IMR-90 (cell line): ENCODE measurements at regions not wholly inside any gene's neighbourhood (a gene's known extent, or its start where the extent isn't known, plus 50 kb on each side); places are given as distances from the start of the nearest gene placed in this dataset.

ENCODE experiments used
- ATAC-seq: fragments of 200-7000 bp; cut with Tn5 transposase; 2 replicates; pipeline ENCODE4 v1.9.1; 2020; ENCODE audit warnings: low read depth, mild to moderate bottlenecking, moderate library complexity
- BruUV-seq: library from RNA; stranded (reverse); fragments of 400-500 nt; replicated peaks from 2 replicates; lab custom pipeline; 2021; lab: Mats Ljungman, UMichigan
- CTCF ChIA-PET: fragments of 300-600 bp; formaldehyde crosslinking; extraction: SDS; loops from one replicate; lab custom pipeline; 2021; ENCODE audit warnings: antibody characterized with exemption; lab: Yijun Ruan, JAX
- POLR2A ChIA-PET: fragments of 300-600 bp; sonication (Branson Sonifier 250); formaldehyde crosslinking; loops from one replicate; lab custom pipeline; 2022; ENCODE audit warnings: antibody characterized with exemption; ENCODE audit not compliant: unreplicated experiment; lab: Charles Lee
- DNase-seq: peaks from one replicate; pipeline ENCODE4 v3.0.0; 2013
- H2AFZ ChIP-seq: replicated peaks from 2 replicates; pipeline ENCODE3; 2013; ENCODE audit warnings: low read length, mild to moderate bottlenecking; ENCODE audit not compliant: poor library complexity
- H2AK5ac ChIP-seq: 2 replicates; pipeline ENCODE4 v1.6.1; 2013; ENCODE audit warnings: low read depth, low read length, inconsistent platforms
- H2AK9ac ChIP-seq: replicated peaks from 2 replicates; pipeline ENCODE3; 2013; ENCODE audit warnings: mild to moderate bottlenecking, low read depth, low read length, moderate library complexity; ENCODE audit not compliant: poor library complexity
- H2BK120ac ChIP-seq: 2 replicates; pipeline ENCODE4 v1.6.1; 2013; ENCODE audit warnings: low read depth, low read length, inconsistent platforms
- H2BK15ac ChIP-seq: 3 replicates; pipeline ENCODE4 v1.6.1; 2013; ENCODE audit warnings: low read depth, low read length, inconsistent platforms
- H2BK20ac ChIP-seq: 2 replicates; pipeline ENCODE4 v1.6.1; 2013; ENCODE audit warnings: low read depth, mild to moderate bottlenecking, inconsistent platforms, low read length, moderate library complexity
- H2BK5ac ChIP-seq: 2 replicates; pipeline ENCODE4 v1.6.1; 2013; ENCODE audit warnings: mild to moderate bottlenecking, low read depth, low read length, inconsistent platforms; ENCODE audit not compliant: poor library complexity, severe bottlenecking
- H3K14ac ChIP-seq: replicated peaks from 2 replicates; pipeline ENCODE4 v1.6.1; 2013; ENCODE audit warnings: low read depth, low read length, inconsistent platforms
- H3K18ac ChIP-seq: 2 replicates; pipeline ENCODE4 v1.6.1; 2013; ENCODE audit warnings: low read depth, low read length, control low read depth
- H3K23ac ChIP-seq: 2 replicates; pipeline ENCODE4 v1.6.1; 2013; ENCODE audit warnings: low read depth, low read length, inconsistent platforms
- H3K27ac ChIP-seq: 2 replicates; pipeline ENCODE4 v1.5.1; 2013; ENCODE audit warnings: mild to moderate bottlenecking, control low read depth, low read length; ENCODE audit not compliant: insufficient read depth
- H3K27me3 ChIP-seq: 2 replicates; pipeline ENCODE4 v1.6.1; 2013; ENCODE audit warnings: low read length; ENCODE audit not compliant: control insufficient read depth, insufficient read depth
- H3K36me3 ChIP-seq: 2 replicates; pipeline ENCODE4 v1.6.1; 2013; ENCODE audit warnings: low read length, mixed read lengths; ENCODE audit not compliant: control insufficient read depth, insufficient read depth
- H3K4ac ChIP-seq: 2 replicates; pipeline ENCODE4 v1.6.1; 2013; ENCODE audit warnings: low read depth, low read length, inconsistent platforms
- H3K4me1 ChIP-seq: 2 replicates; pipeline ENCODE4 v1.6.1; 2013; ENCODE audit warnings: low read length, mixed read lengths; ENCODE audit not compliant: control insufficient read depth, insufficient read depth
- H3K4me2 ChIP-seq: 2 replicates; pipeline ENCODE4 v1.6.1; 2013; ENCODE audit warnings: low read depth, mild to moderate bottlenecking, control low read depth, low read length, moderate library complexity
- H3K4me3 ChIP-seq: 2 replicates; pipeline ENCODE4 v1.5.1; 2013; ENCODE audit warnings: low read depth, mild to moderate bottlenecking, control low read depth, low read length, moderate library complexity; ENCODE audit not compliant: insufficient read depth
- H3K56ac ChIP-seq: 2 replicates; pipeline ENCODE4 v1.6.1; 2013; ENCODE audit warnings: low read length, inconsistent platforms; ENCODE audit not compliant: insufficient read depth; ENCODE audit errors: extremely low read depth
- H3K79me1 ChIP-seq, 2 experiments: 2 replicates each; pipeline ENCODE4 v1.6.1; 2013; ENCODE audit warnings: low read length in 2 of 2, inconsistent platforms in 1 of 2, low read depth in 1 of 2
- H3K9ac ChIP-seq: 2 replicates; pipeline ENCODE4 v1.6.1; 2013; ENCODE audit warnings: low read depth, low read length, control low read depth
- H3K9me1 ChIP-seq: 2 replicates; pipeline ENCODE4 v1.6.1; 2013; ENCODE audit warnings: low read length, inconsistent platforms; ENCODE audit not compliant: insufficient read depth
- H3K9me3 ChIP-seq: 2 replicates; pipeline ENCODE4 v1.6.1; 2013; ENCODE audit warnings: low read length; ENCODE audit not compliant: control insufficient read depth, insufficient read depth
- H4K20me1 ChIP-seq: 2 replicates; pipeline ENCODE4 v1.6.1; 2013; ENCODE audit warnings: low read length, inconsistent platforms; ENCODE audit not compliant: insufficient read depth
- H4K5ac ChIP-seq: 2 replicates; pipeline ENCODE4 v1.6.1; 2013; ENCODE audit warnings: mild to moderate bottlenecking, low read depth, low read length, control low read depth
- H4K8ac ChIP-seq, 2 experiments: 2 replicates each; pipeline ENCODE4 v1.6.1; 2013; ENCODE audit warnings: low read depth in 2 of 2, low read length in 2 of 2, control low read depth in 1 of 2, inconsistent platforms in 1 of 2
- H4K91ac ChIP-seq: 2 replicates; pipeline ENCODE4 v1.6.1; 2013; ENCODE audit warnings: low read depth, low read length, inconsistent platforms; ENCODE audit not compliant: insufficient read depth
- BHLHE40 ChIP-seq: fragments of 150-350 bp; IDR thresholded peaks from 2 replicates; pipeline ENCODE4 v1.6.1; 2016; ENCODE audit warnings: mild to moderate bottlenecking, low read depth, low read length
- CEBPB ChIP-seq: IDR thresholded peaks from 2 replicates; pipeline ENCODE4 v1.6.1; 2012; ENCODE audit warnings: low read depth, low read length, improper control_type of control experiment
- CHD1 ChIP-seq: IDR thresholded peaks from 2 replicates; pipeline ENCODE4 v1.6.1; 2012; ENCODE audit warnings: low read depth, low read length, improper control_type of control experiment
- MAFK ChIP-seq: IDR thresholded peaks from 2 replicates; pipeline ENCODE4 v1.6.1; 2012; ENCODE audit warnings: low read depth, low read length, improper control_type of control experiment
- POLR2A ChIP-seq: IDR thresholded peaks from 2 replicates; pipeline ENCODE4 v1.6.1; 2012; ENCODE audit warnings: mild to moderate bottlenecking, low read depth, low read length
- RAD21 ChIP-seq: IDR thresholded peaks from 2 replicates; pipeline ENCODE4 v1.6.1; 2012; ENCODE audit warnings: low read length, improper control_type of control experiment
- RFX5 ChIP-seq: IDR thresholded peaks from 2 replicates; pipeline ENCODE4 v1.8.0; 2012; ENCODE audit warnings: low read depth, mild to moderate bottlenecking, low read length, moderate library complexity
- SMC3 ChIP-seq: fragments of 150-350 bp; IDR thresholded peaks from 2 replicates; pipeline ENCODE4 v1.6.1; 2016; ENCODE audit warnings: low read depth, mild to moderate bottlenecking, antibody characterized with exemption, low read length, moderate library complexity
- USF2 ChIP-seq: fragments of 150-350 bp; IDR thresholded peaks from 2 replicates; pipeline ENCODE4 v1.6.1; 2017; ENCODE audit warnings: mild to moderate bottlenecking, antibody characterized with exemption, low read length, low read depth
- WGBS, 2 experiments: methylation state at CpG; one replicate each; pipeline versions ENCODE4 v1.1.5 to v1.1.7; 2013; ENCODE audit warnings: missing lambda C conversion rate in 2 of 2; ENCODE audit not compliant: insufficient read length in 1 of 2; ENCODE audit errors: extremely low coverage in 2 of 2; 5-methylcytosine and 5-hydroxymethylcytosine counted together
- dilution Hi-C: fragments of 300-500 bp; cut with HindIII; formaldehyde crosslinking; loops from one replicate; pipeline ENCODE4 v1.14.3; 2018; ENCODE audit warnings: low sequenced_read_pairs; ENCODE audit not compliant: unreplicated experiment
- in situ Hi-C: fragments of 300-500 bp; cut with MboI; formaldehyde crosslinking; loops from 3 replicates; pipeline ENCODE4 v1.14.3; 2019; ENCODE audit warnings: low sequenced_read_pairs, inconsistent platforms, mixed read lengths
- intact Hi-C: fragments of 100-400 bp; cut with micrococcal nuclease; formaldehyde crosslinking; loops from 2 replicates; pipeline ENCODE4 v1.10.0; 2022

GRCh38 chr3:194261581-194262063 lies 89.5 kb downstream of the CPN2 start:
- H3K9me1 ChIP-seq: no peaks in the 10 kb centered on the region
- ATAC-seq (no peak), DNase-seq (no peak)
- no peak overlapping the region for H2BK5ac ChIP-seq
- no peak overlapping the region for H3K4me3 ChIP-seq
- H3K18ac ChIP-seq: no peak overlapping the region
- POLR2A ChIA-PET: no interaction called here
- no peak overlapping the region for H2AK9ac ChIP-seq
- H4K20me1 ChIP-seq: no peaks in the 10 kb centered on the region
- H3K4me1 ChIP-seq: peaks cover 2% of the 10 kb centered on the region; the same call in 1 of the 2 replicates
- no peak overlapping the region for H3K9ac ChIP-seq
- H3K36me3 ChIP-seq: no peaks in the 10 kb centered on the region
- no peak overlapping the region for H3K56ac ChIP-seq
- no peak overlapping the region for H4K8ac ChIP-seq
- H3K27ac ChIP-seq: no peak overlapping the region
- WGBS, 2 experiments: 84% methylated on average over 3 of the region's 6 CpGs; no CpG with 5 or more reads in 1 of the 2 experiments
- no peak overlapping the region for H3K23ac ChIP-seq
- no peak overlapping the region for H2BK15ac ChIP-seq
- H3K14ac ChIP-seq: no peak overlapping the region
- dilution Hi-C loops (no loop called here), in situ Hi-C loops (no loop called here), intact Hi-C loops (no loop called here)
- no peak overlapping the region for H2BK20ac ChIP-seq
- H2BK120ac ChIP-seq: no peak overlapping the region
- peaks cover 2% of the 10 kb centered on the region; the same call in 1 of the 2 replicates for H3K9me3 ChIP-seq
- no peak overlapping the region for H2AK5ac ChIP-seq
- no peak overlapping the region for H3K4me2 ChIP-seq
- H3K79me1 ChIP-seq: no peaks in the 10 kb centered on the region
- no peak overlapping the region for H2AFZ ChIP-seq
- TF ChIP-seq CEBPB: no peak
- TF ChIP-seq SMC3: no peak
- TF ChIP-seq RAD21: no peak
- TF ChIP-seq USF2: no peak
- no peak for TF ChIP-seq CHD1
- no peak for TF ChIP-seq POLR2A
- no peak for TF ChIP-seq MAFK
- TF ChIP-seq BHLHE40: no peak
- TF ChIP-seq RFX5: no peak
- CTCF ChIA-PET: no interaction called here
- no peak overlapping the region for H4K91ac ChIP-seq
- BruUV-seq: no TSS peak
- no peak overlapping the region for H3K4ac ChIP-seq
- no peak overlapping the region for H4K5ac ChIP-seq
- peaks cover 17% of the 10 kb centered on the region for H3K27me3 ChIP-seq
